Astrocyte of the cerebellum (primary cell): ENCODE measurements at regions not wholly inside any gene's neighbourhood (a gene's known extent, or its start where the extent isn't known, plus 50 kb on each side); places are given as distances from the start of the nearest gene placed in this dataset.

Experiments used
- DNase-seq: peaks from one replicate; pipeline ENCODE4 v3.0.0-alpha.2; 2011; ENCODE audit warnings: low read depth
- H3K4me3 ChIP-seq: 2 replicates; pipeline ENCODE4 v1.5.1; 2011; ENCODE audit warnings: mild to moderate bottlenecking, low read depth, low read length, moderate library complexity
- in situ Hi-C: cut with HindIII; loops from 2 replicates; pipeline ENCODE4 v1.10.0; 2017; ENCODE audit warnings: low sequenced_read_pairs
- TF ChIP-seq, protein P1 (sequence below): IDR thresholded peaks from 2 replicates; pipeline ENCODE4 v1.5.1; 2012; ENCODE audit warnings: low read length, low read depth, moderate library complexity, mild to moderate bottlenecking; ENCODE audit errors: missing control alignments

DNA sequence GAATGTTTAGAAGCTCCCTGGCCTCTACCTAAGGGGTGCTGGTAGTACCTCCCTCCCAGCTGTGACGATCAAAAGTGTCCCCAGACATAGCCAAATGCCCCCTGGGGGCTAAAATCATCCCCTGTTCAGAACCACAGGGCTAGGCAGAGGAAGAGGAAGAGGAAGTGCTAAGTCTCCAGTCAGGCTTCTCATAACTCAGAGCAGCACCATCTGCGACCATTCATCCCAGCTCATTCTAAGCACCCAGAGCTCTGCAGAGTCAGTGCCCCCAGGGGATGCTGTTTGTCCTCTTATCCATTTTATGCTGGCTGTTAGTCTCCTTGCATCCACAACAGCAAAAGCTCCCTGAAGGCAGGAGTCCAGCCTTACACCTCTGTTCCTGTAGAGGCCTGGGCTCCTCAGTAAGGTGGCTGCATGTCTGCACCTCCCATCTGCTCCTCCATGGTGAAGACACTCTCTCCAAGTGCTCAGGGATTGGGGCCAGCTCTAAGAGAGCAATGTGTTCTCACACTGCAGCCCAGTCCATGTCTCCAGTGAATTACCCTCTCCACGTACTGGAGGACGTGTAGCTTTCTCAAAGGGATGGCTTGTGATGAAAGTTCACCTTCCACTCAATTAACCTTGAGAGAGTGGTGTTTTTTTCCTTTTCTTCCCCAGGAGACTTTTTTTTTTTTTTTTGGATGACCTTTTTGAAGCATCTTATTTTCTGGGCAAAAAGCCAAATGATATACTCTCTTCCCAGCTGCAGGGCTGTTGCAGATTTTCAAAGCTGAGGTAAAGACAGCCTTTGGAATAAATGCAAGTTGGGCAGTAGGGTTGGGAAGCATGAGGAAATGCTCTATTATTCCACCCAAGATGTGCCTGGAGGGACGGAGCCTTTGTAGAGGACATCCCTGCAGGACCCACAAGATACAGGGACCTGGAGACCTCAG, 158.9 kb upstream of the SLC14A2 start:
- in situ Hi-C loops: no loop called here
- H3K4me3 ChIP-seq: no peak overlapping the region
- no peak for DNase-seq
- TF ChIP-seq, protein P1, sequence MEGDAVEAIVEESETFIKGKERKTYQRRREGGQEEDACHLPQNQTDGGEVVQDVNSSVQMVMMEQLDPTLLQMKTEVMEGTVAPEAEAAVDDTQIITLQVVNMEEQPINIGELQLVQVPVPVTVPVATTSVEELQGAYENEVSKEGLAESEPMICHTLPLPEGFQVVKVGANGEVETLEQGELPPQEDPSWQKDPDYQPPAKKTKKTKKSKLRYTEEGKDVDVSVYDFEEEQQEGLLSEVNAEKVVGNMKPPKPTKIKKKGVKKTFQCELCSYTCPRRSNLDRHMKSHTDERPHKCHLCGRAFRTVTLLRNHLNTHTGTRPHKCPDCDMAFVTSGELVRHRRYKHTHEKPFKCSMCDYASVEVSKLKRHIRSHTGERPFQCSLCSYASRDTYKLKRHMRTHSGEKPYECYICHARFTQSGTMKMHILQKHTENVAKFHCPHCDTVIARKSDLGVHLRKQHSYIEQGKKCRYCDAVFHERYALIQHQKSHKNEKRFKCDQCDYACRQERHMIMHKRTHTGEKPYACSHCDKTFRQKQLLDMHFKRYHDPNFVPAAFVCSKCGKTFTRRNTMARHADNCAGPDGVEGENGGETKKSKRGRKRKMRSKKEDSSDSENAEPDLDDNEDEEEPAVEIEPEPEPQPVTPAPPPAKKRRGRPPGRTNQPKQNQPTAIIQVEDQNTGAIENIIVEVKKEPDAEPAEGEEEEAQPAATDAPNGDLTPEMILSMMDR: no peak

GRCh38 chr18:45458033-45458432, 157.2 kb upstream of the SLC14A2 start:
- H3K4me3 ChIP-seq: no peak overlapping the region
- in situ Hi-C loops: no loop called here
- TF ChIP-seq, protein P1: no peak
- DNase-seq: no peak

DNA sequence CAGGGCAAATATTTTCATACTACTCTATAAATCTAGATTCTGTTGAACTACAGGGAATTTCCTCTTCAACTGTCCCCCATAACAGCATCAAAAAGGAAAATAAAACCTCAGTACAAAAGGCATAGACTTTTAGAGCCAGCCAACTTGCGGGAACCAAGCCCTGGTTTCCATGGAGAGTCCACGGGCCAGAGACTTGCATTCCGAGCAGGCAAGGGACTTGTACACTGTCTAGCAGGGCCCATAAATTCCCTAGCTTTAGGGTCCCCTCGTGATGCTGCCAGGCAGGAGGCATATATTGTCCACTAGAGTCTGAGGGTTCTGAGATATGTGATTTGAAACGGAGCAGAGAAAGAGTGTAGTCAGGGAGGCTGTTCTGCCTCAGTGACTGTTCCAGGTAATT, 153.1 kb upstream of the SLC14A2 start:
- in situ Hi-C loops: no loop called here
- no peak for DNase-seq
- TF ChIP-seq, protein P1: no peak
- H3K4me3 ChIP-seq: no peak overlapping the region

- H3K4me3 ChIP-seq: no peak overlapping the region
- DNase-seq: no peak
- TF ChIP-seq, protein P1: no peak
- in situ Hi-C loops: no loop called here
These were observed 151.8 kb upstream of the SLC14A2 start for GRCh38 chr18:45463451-45463850.

- DNase-seq: no peak
- H3K4me3 ChIP-seq: no peak overlapping the region
- in situ Hi-C loops: no loop called here
- TF ChIP-seq, protein P1: no peak
These were observed 150.7 kb upstream of the SLC14A2 start for GRCh38 chr18:45464619-45465018.

GRCh38 chr18:45467293-45467692, 148.0 kb upstream of the SLC14A2 start:
- H3K4me3 ChIP-seq: no peak overlapping the region
- in situ Hi-C loops: no loop called here
- TF ChIP-seq, protein P1: no peak
- DNase-seq: no peak
